Astrocyte of the spinal cord (primary cell): ENCODE measurements at regions not wholly inside any gene's neighbourhood (a gene's known extent, or its start where the extent isn't known, plus 50 kb on each side); places are given as distances from the start of the nearest gene placed in this dataset.
A peak's percentile ranks its signal among the peaks of the same experiment; 100 is the strongest.

Experiments used
- DNase-seq: peaks from one replicate; pipeline ENCODE4 v3.0.0; 2011; ENCODE audit warnings: low read depth, low spot score
- H3K4me3 ChIP-seq: 2 replicates; pipeline ENCODE4 v1.5.1; 2011; ENCODE audit warnings: low read depth, mild to moderate bottlenecking, low read length, moderate library complexity
- CTCF ChIP-seq: IDR thresholded peaks from 2 replicates; pipeline ENCODE4 v1.5.1; 2012; ENCODE audit warnings: low read depth, mild to moderate bottlenecking, low read length, inconsistent platforms
- in situ Hi-C: cut with HindIII; loops from 2 replicates; pipeline ENCODE4 v1.10.0; 2017; ENCODE audit warnings: low sequenced_read_pairs

- in situ Hi-C loops: no loop called here
- TF ChIP-seq CTCF: no peak
- peak; percentile 90 for DNase-seq
- no peak overlapping the region for H3K4me3 ChIP-seq
Observed at GRCh38 chr4:23333556-23333945, 556.3 kb downstream of the PPARGC1A start.

- in situ Hi-C loops: no loop called here
- TF ChIP-seq CTCF: no peak
- no peak overlapping the region for H3K4me3 ChIP-seq
- peak; percentile 29 for DNase-seq
Observed at GRCh38 chr4:23332313-23332712, 557.5 kb downstream of the PPARGC1A start.

GRCh38 chr4:23327120-23327519 lies 562.7 kb downstream of the PPARGC1A start:
- no peak for TF ChIP-seq CTCF
- DNase-seq: no peak
- in situ Hi-C loops: no loop called here
- no peak overlapping the region for H3K4me3 ChIP-seq

GRCh38 chr4:23324021-23324690 lies 565.7 kb downstream of the PPARGC1A start:
- TF ChIP-seq CTCF: no peak
- in situ Hi-C loops: no loop called here
- H3K4me3 ChIP-seq: no peak overlapping the region
- DNase-seq: peak; percentile 56

GRCh38 chr4:23323436-23323835 lies 566.4 kb downstream of the PPARGC1A start:
- in situ Hi-C loops: no loop called here
- no peak overlapping the region for H3K4me3 ChIP-seq
- no peak for DNase-seq
- no peak for TF ChIP-seq CTCF

GRCh38 chr4:23322732-23323131 lies 567.1 kb downstream of the PPARGC1A start:
- no peak overlapping the region for H3K4me3 ChIP-seq
- no peak for DNase-seq
- TF ChIP-seq CTCF: no peak
- in situ Hi-C loops: no loop called here
